NCI-H2196 (cell line): ENCODE measurements at regions not wholly inside any gene's neighbourhood (a gene's known extent, or its start where the extent isn't known, plus 50 kb on each side); places are given as distances from the start of the nearest gene placed in this dataset.
A peak's percentile ranks its signal among the peaks of the same experiment; 100 is the strongest.

ENCODE experiments used
- DNase-seq: peaks from one replicate; lab custom pipeline; 2025; ENCODE audit not compliant: unreplicated experiment; lab: John Stamatoyannopoulos, UW

- no peak for DNase-seq
These were observed 58.1 kb downstream of the TUSC7 start for GRCh38 chr3:116767726-116768125.

GRCh38 chr3:116770815-116771450 lies 61.4 kb downstream of the TUSC7 start:
- DNase-seq: peak; percentile 89

- DNase-seq: no peak
These were observed 67.6 kb downstream of the TUSC7 start for GRCh38 chr3:116776880-116777785.

GRCh38 chr3:116785226-116785625 lies 75.6 kb downstream of the TUSC7 start:
- DNase-seq: no peak

GRCh38 chr3:116802651-116803050 lies 93.1 kb downstream of the TUSC7 start:
- DNase-seq: no peak

- no peak for DNase-seq
These were observed 96.8 kb downstream of the TUSC7 start for GRCh38 chr3:116806351-116806750.

- DNase-seq: no peak
These were observed 99.1 kb downstream of the TUSC7 start for GRCh38 chr3:116808725-116809124.

- DNase-seq: no peak
These were observed 99.6 kb downstream of the TUSC7 start for GRCh38 chr3:116809208-116809607.

- DNase-seq: no peak
These were observed 102.2 kb downstream of the TUSC7 start for GRCh38 chr3:116811754-116812153.

- DNase-seq: no peak
These were observed 103.4 kb downstream of the TUSC7 start for GRCh38 chr3:116812949-116813348.

GRCh38 chr3:116815321-116815720 lies 105.7 kb downstream of the TUSC7 start:
- DNase-seq: no peak

- no peak for DNase-seq
These were observed 106.4 kb downstream of the TUSC7 start for GRCh38 chr3:116815831-116816588.

- no peak for DNase-seq
These were observed 111.8 kb downstream of the TUSC7 start for GRCh38 chr3:116821371-116821770.

GRCh38 chr3:116824208-116824607 lies 114.6 kb downstream of the TUSC7 start:
- DNase-seq: no peak

- DNase-seq: no peak
These were observed 123.6 kb downstream of the TUSC7 start for GRCh38 chr3:116833202-116833601.

GRCh38 chr3:116834816-116835215 lies 125.2 kb downstream of the TUSC7 start:
- DNase-seq: no peak

GRCh38 chr3:116835658-116836057 lies 126.1 kb downstream of the TUSC7 start:
- no peak for DNase-seq

- DNase-seq: no peak
These were observed 126.7 kb downstream of the TUSC7 start for GRCh38 chr3:116836286-116836685.

- no peak for DNase-seq
These were observed 127.9 kb downstream of the TUSC7 start for GRCh38 chr3:116837483-116837882.

- DNase-seq: no peak
These were observed 131.6 kb downstream of the TUSC7 start for GRCh38 chr3:116841003-116841735.
